ENCODE measurements at regions not wholly inside any gene's neighbourhood (a gene's known extent, or its start where the extent isn't known, plus 50 kb on each side); places are given as distances from the start of the nearest gene placed in this dataset.

DNA sequence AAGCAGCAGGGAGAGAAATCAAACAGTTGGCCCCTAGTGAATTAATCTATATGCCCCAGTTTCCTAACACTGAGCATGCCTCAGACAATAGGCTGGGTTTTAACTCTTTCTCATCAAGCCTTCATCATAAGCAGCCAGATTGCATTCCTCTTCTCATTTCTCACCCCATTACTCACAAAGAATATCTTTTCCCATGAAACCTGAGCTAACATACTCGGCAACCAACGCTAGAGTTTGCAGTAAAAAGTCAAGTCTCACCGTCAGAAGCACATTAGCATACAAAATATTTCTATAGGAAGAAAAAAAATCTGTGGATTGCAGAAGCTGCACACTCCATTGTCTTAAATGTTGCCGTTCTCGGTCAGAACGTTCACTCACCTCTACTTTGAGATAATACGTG, 429.9 kb upstream of the ARID1B start:
- DNase-seq = no peak

GRCh38 chr6:156345700-156346099, 431.5 kb upstream of the ARID1B start:
- no peak for DNase-seq

- DNase-seq = no peak
These were observed 432.7 kb upstream of the ARID1B start for GRCh38 chr6:156344491-156344890.

DNA sequence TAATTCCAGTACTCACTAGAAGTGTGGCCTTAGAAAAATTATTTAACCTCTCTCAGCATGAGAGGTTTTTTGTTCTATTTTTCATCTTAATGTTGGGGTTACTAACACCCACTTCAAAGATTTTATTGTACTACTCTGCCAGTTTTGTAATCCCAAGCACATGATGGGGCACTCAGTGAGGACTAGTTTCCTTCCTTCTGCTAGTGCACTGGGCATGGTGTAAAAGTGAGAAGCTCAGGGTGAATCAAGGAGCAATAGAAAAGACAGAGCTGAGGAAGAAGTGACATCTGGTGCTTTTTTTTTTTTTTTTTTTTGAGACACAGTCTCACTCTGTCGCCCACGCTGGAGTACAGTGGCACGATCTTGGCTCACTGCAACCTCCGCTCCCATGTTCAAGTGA, 439.4 kb upstream of the ARID1B start:
- DNase-seq = no peak

- DNase-seq = no peak
These were observed 440.4 kb upstream of the ARID1B start for GRCh38 chr6:156336733-156337132.

GRCh38 chr6:156336089-156336488, 441.1 kb upstream of the ARID1B start:
- peak; percentile 66 for DNase-seq

- DNase-seq = no peak
These were observed 442.2 kb upstream of the ARID1B start for GRCh38 chr6:156334966-156335365.

- no peak for DNase-seq
These were observed 457.5 kb upstream of the ARID1B start for GRCh38 chr6:156319707-156320106.

GRCh38 chr6:156316583-156317125, 460.5 kb upstream of the ARID1B start:
- DNase-seq = no peak

- DNase-seq = no peak
These were observed 462.0 kb upstream of the ARID1B start for GRCh38 chr6:156315146-156315545.

- DNase-seq = no peak
These were observed 464.1 kb upstream of the ARID1B start for GRCh38 chr6:156313037-156313436.

- no peak for DNase-seq
These were observed 465.9 kb upstream of the ARID1B start for GRCh38 chr6:156311291-156311690.

DNA sequence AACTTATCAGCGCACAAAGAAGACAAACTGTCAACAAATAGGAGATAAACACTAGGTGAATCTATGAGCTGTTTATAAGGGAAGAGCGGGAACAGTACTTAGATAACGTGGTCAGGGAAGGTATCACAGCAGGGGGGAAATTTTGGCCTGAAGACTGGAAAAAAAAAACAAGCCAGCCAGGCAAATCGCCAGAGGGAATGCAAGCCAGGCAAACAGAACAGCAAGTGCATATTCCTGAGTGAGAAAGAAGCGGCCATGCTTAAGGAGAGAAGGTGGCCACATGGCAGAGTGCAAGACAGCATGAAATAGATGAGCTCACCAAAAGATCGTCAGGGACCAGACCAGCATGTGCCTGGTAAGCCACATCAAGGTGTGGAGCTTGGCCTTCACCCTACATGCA, 466.5 kb upstream of the ARID1B start:
- no peak for DNase-seq

- no peak for DNase-seq
These were observed 468.2 kb upstream of the ARID1B start for GRCh38 chr6:156309017-156309416.

GRCh38 chr6:156308604-156309003, 468.6 kb upstream of the ARID1B start:
- no peak for DNase-seq

DNA sequence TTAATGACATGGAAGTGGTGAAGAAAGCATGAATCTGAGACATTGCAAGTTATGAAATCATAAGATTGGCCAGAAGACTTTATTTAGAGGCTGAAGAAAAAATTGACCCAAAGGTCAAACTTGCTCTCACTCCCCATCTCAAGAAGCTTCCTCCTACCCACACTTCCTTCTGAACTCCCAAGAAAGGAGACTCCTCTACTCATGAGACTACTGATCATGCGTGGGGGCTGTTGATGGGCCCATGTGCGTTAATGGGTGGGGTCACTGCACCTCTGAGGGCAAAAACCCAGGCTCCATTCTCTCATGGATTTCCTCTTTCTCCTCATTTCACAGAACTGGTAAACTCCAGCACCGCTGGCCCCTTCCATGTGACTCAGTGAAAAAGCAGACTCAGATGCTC, 470.6 kb upstream of the ARID1B start:
- DNase-seq = no peak

GRCh38 chr6:156283091-156283490, 494.1 kb upstream of the ARID1B start:
- DNase-seq = no peak

DNA sequence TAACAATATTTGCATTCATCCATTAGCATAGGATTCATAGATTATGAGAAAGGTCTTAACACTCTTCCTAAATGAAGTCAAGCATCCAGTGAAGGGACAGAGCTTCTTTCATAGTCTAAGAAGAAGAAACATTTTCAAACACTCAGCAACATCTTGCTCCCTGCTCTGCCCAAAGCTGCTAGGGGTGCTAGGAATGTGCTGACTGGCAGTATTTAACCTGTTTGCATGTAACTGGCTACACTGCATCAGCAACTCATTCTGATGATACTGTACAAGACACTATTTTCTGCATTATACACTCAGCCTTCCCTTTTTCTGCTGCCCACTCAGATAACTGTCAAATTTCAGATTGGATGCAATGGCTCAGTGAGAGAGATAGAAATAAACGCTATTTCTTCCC, 495.1 kb upstream of the ARID1B start:
- DNase-seq = no peak

GRCh38 chr6:156281266-156281665, 495.9 kb upstream of the ARID1B start:
- no peak for DNase-seq

DNA sequence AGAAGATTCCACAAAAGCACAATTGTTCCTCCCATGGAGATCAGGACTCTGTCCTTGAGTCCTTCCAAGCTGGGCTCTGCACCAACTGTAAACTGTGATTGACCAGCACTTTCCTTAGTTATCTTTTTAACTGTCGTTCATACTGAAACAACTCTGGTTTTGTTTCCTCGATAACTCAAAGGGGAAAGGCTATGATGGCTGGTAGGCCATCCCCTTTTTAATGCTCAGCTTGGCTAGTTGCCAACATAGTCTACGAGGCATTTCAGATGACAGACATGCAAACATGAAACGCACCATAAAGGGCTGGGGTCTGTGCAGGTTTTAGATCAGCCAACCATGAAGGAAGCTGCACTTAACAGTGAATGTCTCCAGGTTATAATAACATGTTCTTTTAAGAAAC, 497.1 kb upstream of the ARID1B start:
- DNase-seq = no peak

GRCh38 chr6:156279261-156279969, 497.8 kb upstream of the ARID1B start:
- DNase-seq = no peak

DNA sequence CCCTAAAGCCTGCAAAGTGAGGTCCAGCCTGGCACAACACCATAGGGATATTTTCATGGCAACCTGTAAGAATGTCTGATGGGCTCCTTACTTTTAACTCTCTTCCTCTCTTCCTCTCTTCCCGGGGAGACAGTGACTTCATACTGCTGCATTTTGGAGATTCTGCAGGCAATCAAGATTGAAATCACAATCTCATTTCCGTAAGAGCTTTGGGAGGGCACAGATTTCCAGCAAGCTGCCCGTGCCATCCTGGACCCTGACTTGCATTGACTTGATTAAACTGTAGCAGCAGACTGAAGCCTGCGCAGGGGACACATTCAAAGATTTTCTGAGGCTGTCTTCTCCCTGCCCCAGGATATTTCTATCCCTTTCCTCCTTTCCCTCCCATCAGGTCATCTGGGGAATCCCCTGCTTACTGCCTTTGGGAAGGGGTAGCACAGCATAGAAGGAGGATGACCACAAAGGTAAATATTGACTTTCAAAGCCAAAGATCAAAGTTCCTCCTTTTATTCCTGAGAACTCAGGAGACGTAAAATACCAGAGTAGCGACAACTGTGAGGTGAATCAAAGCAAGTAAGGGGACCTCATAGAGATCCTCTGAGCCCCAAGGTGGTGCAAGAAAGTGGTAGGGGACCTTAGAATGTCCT, 504.0 kb upstream of the ARID1B start:
- DNase-seq = no peak

DNA sequence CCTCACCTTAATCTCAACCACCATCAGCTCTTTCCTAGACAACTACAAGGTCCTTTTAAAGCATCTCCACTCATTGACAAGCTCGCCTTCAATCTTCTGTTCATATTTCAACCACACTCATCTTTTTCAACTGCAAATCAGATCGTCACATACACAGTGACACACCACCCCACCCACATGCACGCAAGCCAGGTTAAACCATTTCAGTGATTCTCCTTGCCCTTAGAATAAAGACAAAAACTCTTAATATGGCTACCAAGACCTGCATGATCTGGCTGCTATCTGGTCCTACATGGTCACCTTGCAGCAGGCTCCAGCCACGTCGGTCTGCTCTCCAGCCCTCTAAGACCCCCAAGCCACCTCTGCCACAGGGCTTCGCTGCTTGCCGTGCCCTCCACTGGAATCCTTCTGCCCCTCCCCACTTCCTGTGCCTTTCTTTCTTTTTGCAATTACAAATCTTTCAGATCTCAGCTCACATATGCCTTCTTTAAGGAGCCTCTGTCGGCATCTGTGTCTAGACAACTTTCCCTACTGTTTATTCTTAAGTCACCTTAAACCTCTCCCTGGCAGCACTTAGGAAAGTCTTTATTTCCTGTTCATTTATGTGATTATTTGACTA, 507.3 kb upstream of the ARID1B start:
- DNase-seq = no peak

DNA sequence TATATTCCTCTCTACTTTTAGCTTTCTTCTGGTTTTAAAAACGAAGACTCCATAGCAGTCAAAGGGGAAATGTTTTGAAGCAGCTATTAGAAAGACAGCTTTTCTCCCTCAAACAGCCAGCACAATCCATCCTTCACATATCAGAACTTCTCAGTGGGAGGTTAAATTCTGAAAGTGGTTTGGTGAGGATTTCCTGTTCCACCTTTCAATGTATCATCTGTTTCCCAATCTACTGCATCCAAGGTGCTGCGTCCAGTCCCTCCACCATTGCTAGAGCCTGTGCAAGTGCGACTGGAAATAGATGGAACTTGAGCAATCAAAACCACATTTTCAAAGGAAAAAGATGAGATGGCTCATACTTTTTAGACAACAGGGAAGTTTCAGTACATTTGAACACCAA, 508.3 kb upstream of the ARID1B start:
- no peak for DNase-seq

Data from islet precursor cell (in vitro differentiated cells).